B cell (primary cell): ENCODE measurements at regions not wholly inside any gene's neighbourhood (a gene's known extent, or its start where the extent isn't known, plus 50 kb on each side); places are given as distances from the start of the nearest gene placed in this dataset.

Experiments
- ATAC-seq: fragments of 200-7000 bp; cut with Tn5 transposase; one replicate; pipeline ENCODE4 v1.10.0; 2021; ENCODE audit warnings: low read depth, mild to moderate bottlenecking, moderate number of reproducible peaks, moderate library complexity
- CTCF ChIA-PET: fragments of 350-600 bp; sonication (Branson Sonifier 250); formaldehyde crosslinking; loops from one replicate; lab custom pipeline; 2021; ENCODE audit warnings: antibody characterized with exemption, inconsistent platforms; lab: Charles Lee
- POLR2A ChIA-PET: fragments of 350-600 bp; sonication (Branson Sonifier 250); formaldehyde crosslinking; loops from one replicate; lab custom pipeline; 2021; ENCODE audit warnings: antibody characterized with exemption; lab: Charles Lee
- DNase-seq: peaks from one replicate; pipeline ENCODE4 v3.0.0; 2013
- H2AFZ ChIP-seq: 2 replicates; pipeline ENCODE4 v1.6.1; 2012; ENCODE audit warnings: mild to moderate bottlenecking, low read depth, low read length; ENCODE audit not compliant: insufficient read depth, poor library complexity, severe bottlenecking
- H3K27ac ChIP-seq, 2 donors: 1 replicate in 1 of 2; 2 replicates in 1 of 2; pipeline ENCODE4 v1.5.1; 2012 to 2013; ENCODE audit warnings: low read length in 2 of 2, mild to moderate bottlenecking in 2 of 2, moderate library complexity in 1 of 2
- H3K27me3 ChIP-seq, 4 experiments: fragments of 200-600 bp in 1 of 4; sonication (generic) in 1 of 4; replicated peaks in 1 of 4; 1 replicate in 2 of 4; 2 replicates in 2 of 4; pipeline versions ENCODE4 v1.6.1 to v1.7.0; 2013 to 2016; ENCODE audit warnings: low read length in 3 of 4, mild to moderate bottlenecking in 2 of 4, mixed read lengths in 1 of 4, moderate library complexity in 1 of 4; ENCODE audit not compliant: insufficient read depth in 4 of 4, control insufficient read depth in 3 of 4; ENCODE audit errors: control extremely low read depth in 1 of 4
- H3K36me3 ChIP-seq, 2 experiments: replicated peaks in 1 of 2; 1 replicate in 1 of 2; 2 replicates in 1 of 2; pipeline versions ENCODE4 v1.6.1 to v1.7.1; 2013; ENCODE audit warnings: low read length in 1 of 2; ENCODE audit not compliant: insufficient read depth in 2 of 2, control insufficient read depth in 1 of 2; ENCODE audit errors: control extremely low read depth in 1 of 2, extremely low read depth in 1 of 2
- H3K4me1 ChIP-seq, 2 donors: fragments of 200-600 bp in 1 of 2; sonication (generic) in 1 of 2; 1 replicate in 1 of 2; 2 replicates in 1 of 2; pipeline versions ENCODE4 v1.5.1 to v1.6.1; 2013 to 2017; ENCODE audit warnings: low read length in 2 of 2; ENCODE audit not compliant: control insufficient read depth in 2 of 2, insufficient read depth in 2 of 2
- H3K4me2 ChIP-seq: replicated peaks from 2 replicates; pipeline ENCODE3; 2012; ENCODE audit warnings: mild to moderate bottlenecking, low read depth, low read length; ENCODE audit not compliant: poor library complexity, severe bottlenecking
- H3K4me3 ChIP-seq, 5 experiments: fragments of 200-600 bp in 1 of 5; sonication (generic) in 1 of 5; 1 replicate in 3 of 5; 2 replicates in 2 of 5; pipeline versions ENCODE4 v1.5.1 to v1.7.0; 2011 to 2016; ENCODE audit warnings: low read length in 4 of 5, mild to moderate bottlenecking in 4 of 5, low read depth in 2 of 5, control low read depth in 1 of 5, moderate library complexity in 1 of 5; ENCODE audit not compliant: insufficient read depth in 1 of 5; ENCODE audit errors: control extremely low read depth in 1 of 5, extremely low read depth in 1 of 5
- H3K79me2 ChIP-seq: fragments of 200-600 bp; sonication (generic); one replicate; pipeline ENCODE4 v1.6.0; 2016; ENCODE audit warnings: low read length; ENCODE audit not compliant: control insufficient read depth, insufficient read depth
- H3K9ac ChIP-seq: fragments of 200-600 bp; sonication (generic); 2 replicates; pipeline ENCODE4 v1.6.1; 2017; ENCODE audit warnings: mild to moderate bottlenecking, low read length, moderate library complexity
- H3K9me3 ChIP-seq, 3 donors: one replicate each; pipeline versions ENCODE4 v1.6.1 to v1.7.1; 2013; ENCODE audit warnings: low read length in 2 of 3; ENCODE audit not compliant: control insufficient read depth in 2 of 3, insufficient read depth in 1 of 3; ENCODE audit errors: control extremely low read depth in 1 of 3
- H4K20me1 ChIP-seq: 2 replicates; pipeline ENCODE4 v1.6.0; 2012; ENCODE audit warnings: mild to moderate bottlenecking, low read length; ENCODE audit not compliant: insufficient read depth, control insufficient read depth, poor library complexity, severe bottlenecking
- H3K27ac Mint-ChIP-seq: one replicate; pipeline ENCODE4 v1.8.0; 2021; ENCODE audit warnings: mixed read lengths
- H3K27me3 Mint-ChIP-seq: one replicate; pipeline ENCODE4 v1.8.0; 2021; ENCODE audit warnings: mixed read lengths
- H3K4me1 Mint-ChIP-seq: one replicate; pipeline ENCODE4 v1.8.0; 2021; ENCODE audit warnings: mixed read lengths
- H3K4me3 Mint-ChIP-seq: one replicate; pipeline ENCODE4 v1.8.0; 2021; ENCODE audit warnings: mixed read lengths
- H3K9me3 Mint-ChIP-seq: one replicate; pipeline ENCODE4 v1.8.0; 2022; ENCODE audit warnings: mixed read lengths; ENCODE audit not compliant: insufficient read depth
- CTCF ChIP-seq: fragments of 200-600 bp; IDR thresholded peaks from one replicate; pipeline ENCODE4 v1.8.0; 2022; ENCODE audit warnings: antibody characterized with exemption, mild to moderate bottlenecking
- EZH2 ChIP-seq: IDR thresholded peaks from 2 replicates; pipeline ENCODE4 v1.6.1; 2012; ENCODE audit warnings: borderline replicate concordance, low read depth, mild to moderate bottlenecking, moderate library complexity, low read length; ENCODE audit not compliant: insufficient read depth, poor library complexity, severe bottlenecking
- WGBS: methylation state at CpG from one replicate; pipeline ENCODE4 v1.1.5; 2013; ENCODE audit warnings: missing lambda C conversion rate; ENCODE audit not compliant: insufficient coverage; 5-methylcytosine and 5-hydroxymethylcytosine counted together
- intact Hi-C: fragments of 100-400 bp; cut with micrococcal nuclease; formaldehyde crosslinking; loops from one replicate; pipeline ENCODE4 v1.10.0; 2022

- ATAC-seq (no peak), DNase-seq (no peak)
- Mint-ChIP-seq H3K27me3 (no peaks in the 10 kb centered on the region), H3K9me3 (peaks cover 13% of the 10 kb centered on the region), H3K27ac (no peak overlapping the region), H3K4me3 (no peak overlapping the region), H3K4me1 (no peaks in the 10 kb centered on the region)
- Histone ChIP-seq H3K27ac (no peak overlapping the region), H3K36me3 (no peaks in the 10 kb centered on the region), H3K9ac (no peak overlapping the region), H3K4me3 (no peak overlapping the region), H3K27me3 (no peaks in the 10 kb centered on the region), H4K20me1 (no peaks in the 10 kb centered on the region), H2AFZ (no peak overlapping the region), H3K4me2 (no peak overlapping the region), H3K4me1 (no peaks in the 10 kb centered on the region), H3K9me3 (peaks cover 0 to 9% (median 8%) of the 10 kb centered on the region in 3 donors), H3K79me2 (no peaks in the 10 kb centered on the region)
- TF ChIP-seq CTCF (no peak), EZH2 (no peak)
- ChIA-PET CTCF (no interaction called here), POLR2A (no interaction called here)
- WGBS = 79% methylated on average over 1 of the region's 1 CpG
- intact Hi-C loops = no loop called here
Observed at GRCh38 chr5:118657576-118657975, 330.8 kb downstream of the DTWD2 start.

- ChIA-PET POLR2A (no interaction called here), CTCF (no interaction called here)
- TF ChIP-seq EZH2 (no peak), CTCF (no peak)
- Mint-ChIP-seq H3K4me1 (no peaks in the 10 kb centered on the region), H3K4me3 (no peak overlapping the region), H3K27ac (no peak overlapping the region), H3K27me3 (no peaks in the 10 kb centered on the region), H3K9me3 (peaks cover 13% of the 10 kb centered on the region)
- ATAC-seq = no peak
- Histone ChIP-seq H3K4me3 (no peak overlapping the region), H3K4me1 (no peaks in the 10 kb centered on the region), H3K27ac (no peak overlapping the region), H3K27me3 (no peaks in the 10 kb centered on the region), H3K36me3 (no peaks in the 10 kb centered on the region), H3K79me2 (no peaks in the 10 kb centered on the region), H4K20me1 (no peaks in the 10 kb centered on the region), H3K4me2 (no peak overlapping the region), H3K9me3 (peaks cover 0 to 9% (median 8%) of the 10 kb centered on the region in 3 donors), H2AFZ (no peak overlapping the region), H3K9ac (no peak overlapping the region)
- DNase-seq = no peak
- WGBS = no CpG with 5 or more reads among the region's 1 CpG
- intact Hi-C loops = no loop called here
Observed at GRCh38 chr5:118653872-118654271, 334.5 kb downstream of the DTWD2 start.
